ENCODE measurements at regions not wholly inside any gene's neighbourhood (a gene's known extent, or its start where the extent isn't known, plus 50 kb on each side); places are given as distances from the start of the nearest gene placed in this dataset.

GRCh38 chr9:30799527-30800101 is 1584.8 kb upstream of the ACO1 start:
- TF ChIP-seq ELK1 (IDR thresholded peaks at IDR 0.05; ENCODE audit: borderline replicate concordance, low read depth, low read length) (no peak), MXI1 (IDR thresholded peaks at IDR 0.05; ENCODE audit: borderline replicate concordance, low read depth, low read length) (no peak), POLR2A (IDR thresholded peaks at IDR 0.05; ENCODE audit: low read depth, low read length) (no peak), CTCF (conservative IDR thresholded peaks at IDR 0.05; ENCODE audit: low read depth, low read length) (no peak), SMC3 (IDR thresholded peaks at IDR 0.05; ENCODE audit: low read depth, low read length) (no peak), CHD1 (IDR thresholded peaks at IDR 0.05; ENCODE audit: low read depth, low read length) (no peak)
